OCI-LY7 (cell line): ENCODE measurements at regions not wholly inside any gene's neighbourhood (a gene's known extent, or its start where the extent isn't known, plus 50 kb on each side); places are given as distances from the start of the nearest gene placed in this dataset.

Source experiments
- CTCF ChIP-seq: fragments of 200-600 bp; sonication (generic); conservative IDR thresholded peaks from 2 replicates; pipeline ENCODE4 v1.5.1; 2014; ENCODE audit warnings: mild to moderate bottlenecking, antibody characterized with exemption, low read length, moderate library complexity, mixed read lengths
- EZH2phosphoT487 ChIP-seq: fragments of 200-600 bp; sonication (generic); IDR thresholded peaks from 2 replicates; pipeline ENCODE4 v1.6.1; 2018; ENCODE audit warnings: low read depth, borderline replicate concordance, mild to moderate bottlenecking, mixed run types, antibody characterized with exemption, low read length, moderate library complexity, mixed read lengths

- no peak for TF ChIP-seq CTCF
- TF ChIP-seq EZH2phosphoT487: no peak
Measured at GRCh38 chr15:29355477-29355876, 85.9 kb upstream of the NSMCE3 start.
